Mesothelial cell of epicardium (in vitro differentiated cells): ENCODE measurements at regions not wholly inside any gene's neighbourhood (a gene's known extent, or its start where the extent isn't known, plus 50 kb on each side); places are given as distances from the start of the nearest gene placed in this dataset.
A peak's percentile ranks its signal among the peaks of the same experiment; 100 is the strongest.

Experiments
- DNase-seq, 2 experiments: peaks; one replicate each; pipeline ENCODE4 v3.0.0; 2021; ENCODE audit warnings: low spot score in 2 of 2; ENCODE audit not compliant: unreplicated experiment in 2 of 2
- H3K27ac Mint-ChIP-seq: 2 replicates; pipeline ENCODE4 v1.8.0; 2021; ENCODE audit warnings: mixed read lengths
- H3K27me3 Mint-ChIP-seq: 2 replicates; pipeline ENCODE4 v1.8.0; 2021; ENCODE audit warnings: low read depth, mixed read lengths
- H3K36me3 Mint-ChIP-seq: 2 replicates; pipeline ENCODE4 v1.8.0; 2021; ENCODE audit warnings: mixed read lengths
- H3K4me1 Mint-ChIP-seq: 2 replicates; pipeline ENCODE4 v1.8.0; 2021; ENCODE audit warnings: mixed read lengths
- H3K4me3 Mint-ChIP-seq: 2 replicates; pipeline ENCODE4 v1.8.0; 2021; ENCODE audit warnings: mild to moderate bottlenecking, moderate library complexity, mixed read lengths
- H3K9me3 Mint-ChIP-seq: 2 replicates; pipeline ENCODE4 v1.8.0; 2021; ENCODE audit warnings: mixed read lengths
- TF ChIP-seq, protein P1 (sequence below): fragments of 200-600 bp; sonication (generic); IDR thresholded peaks from one replicate; pipeline ENCODE4 v1.5.0; 2021; ENCODE audit warnings: antibody characterized with exemption; ENCODE audit not compliant: unreplicated experiment

DNA sequence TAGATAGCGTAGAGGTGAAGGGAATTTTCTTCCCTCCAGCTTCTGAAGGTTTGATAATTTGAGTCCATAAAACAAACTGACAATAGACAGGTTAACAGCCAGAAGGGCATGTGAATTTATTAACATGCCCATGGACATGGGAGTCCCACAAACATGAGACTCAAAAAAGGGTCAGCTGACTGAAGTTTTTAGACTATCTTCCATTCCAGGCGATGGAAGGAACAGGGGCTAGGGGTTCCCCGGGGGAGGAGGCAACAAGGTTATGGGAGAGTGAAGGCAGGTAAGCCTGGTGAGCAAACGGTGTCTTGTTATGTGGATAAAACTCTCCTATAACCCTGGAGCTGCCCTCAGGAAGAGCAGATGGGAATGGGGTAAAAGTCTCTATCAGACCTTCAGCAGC is 81.5 kb upstream of the SORBS2 start:
- Mint-ChIP-seq H3K27ac (no peak overlapping the region), H3K36me3 (peaks cover 7% of the 10 kb centered on the region), H3K9me3 (peaks cover 15% of the 10 kb centered on the region)

DNA sequence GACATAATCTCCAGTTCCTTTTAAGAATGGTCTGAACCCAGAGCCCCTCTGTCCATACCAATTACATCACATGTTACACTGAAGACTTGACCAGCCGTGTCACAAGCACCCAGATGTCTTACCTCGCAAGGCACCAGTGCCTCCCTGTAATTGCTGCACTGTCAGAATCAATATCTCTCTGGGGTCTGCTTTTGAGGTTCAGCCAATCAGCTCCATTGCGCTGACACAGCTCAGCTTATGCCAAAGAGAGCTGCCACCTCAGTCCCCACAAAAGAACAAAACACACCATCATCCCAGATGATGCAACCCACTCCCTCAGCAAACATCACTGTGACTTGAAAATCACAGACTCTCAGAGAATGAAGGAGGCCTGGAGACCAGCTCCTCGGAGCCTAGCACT is 82.5 kb upstream of the SORBS2 start:
- peaks cover 6% of the 10 kb centered on the region for H3K36me3 Mint-ChIP-seq
- no peak for DNase-seq
- no peak overlapping the region for H3K27ac Mint-ChIP-seq
- TF ChIP-seq, protein P1, sequence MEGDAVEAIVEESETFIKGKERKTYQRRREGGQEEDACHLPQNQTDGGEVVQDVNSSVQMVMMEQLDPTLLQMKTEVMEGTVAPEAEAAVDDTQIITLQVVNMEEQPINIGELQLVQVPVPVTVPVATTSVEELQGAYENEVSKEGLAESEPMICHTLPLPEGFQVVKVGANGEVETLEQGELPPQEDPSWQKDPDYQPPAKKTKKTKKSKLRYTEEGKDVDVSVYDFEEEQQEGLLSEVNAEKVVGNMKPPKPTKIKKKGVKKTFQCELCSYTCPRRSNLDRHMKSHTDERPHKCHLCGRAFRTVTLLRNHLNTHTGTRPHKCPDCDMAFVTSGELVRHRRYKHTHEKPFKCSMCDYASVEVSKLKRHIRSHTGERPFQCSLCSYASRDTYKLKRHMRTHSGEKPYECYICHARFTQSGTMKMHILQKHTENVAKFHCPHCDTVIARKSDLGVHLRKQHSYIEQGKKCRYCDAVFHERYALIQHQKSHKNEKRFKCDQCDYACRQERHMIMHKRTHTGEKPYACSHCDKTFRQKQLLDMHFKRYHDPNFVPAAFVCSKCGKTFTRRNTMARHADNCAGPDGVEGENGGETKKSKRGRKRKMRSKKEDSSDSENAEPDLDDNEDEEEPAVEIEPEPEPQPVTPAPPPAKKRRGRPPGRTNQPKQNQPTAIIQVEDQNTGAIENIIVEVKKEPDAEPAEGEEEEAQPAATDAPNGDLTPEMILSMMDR: no peak
- H3K27me3 Mint-ChIP-seq: peaks cover 16% of the 10 kb centered on the region
- peaks cover 11% of the 10 kb centered on the region for H3K9me3 Mint-ChIP-seq
- no peak overlapping the region for H3K4me3 Mint-ChIP-seq
- peaks cover 11% of the 10 kb centered on the region for H3K4me1 Mint-ChIP-seq

More for the DNA sequence above, 81.5 kb upstream of the SORBS2 start:
- H3K4me3 Mint-ChIP-seq: no peak overlapping the region
- DNase-seq: no peak
- peaks cover 9% of the 10 kb centered on the region for H3K27me3 Mint-ChIP-seq
- peaks cover 11% of the 10 kb centered on the region for H3K4me1 Mint-ChIP-seq
- TF ChIP-seq, protein P1: no peak

DNA sequence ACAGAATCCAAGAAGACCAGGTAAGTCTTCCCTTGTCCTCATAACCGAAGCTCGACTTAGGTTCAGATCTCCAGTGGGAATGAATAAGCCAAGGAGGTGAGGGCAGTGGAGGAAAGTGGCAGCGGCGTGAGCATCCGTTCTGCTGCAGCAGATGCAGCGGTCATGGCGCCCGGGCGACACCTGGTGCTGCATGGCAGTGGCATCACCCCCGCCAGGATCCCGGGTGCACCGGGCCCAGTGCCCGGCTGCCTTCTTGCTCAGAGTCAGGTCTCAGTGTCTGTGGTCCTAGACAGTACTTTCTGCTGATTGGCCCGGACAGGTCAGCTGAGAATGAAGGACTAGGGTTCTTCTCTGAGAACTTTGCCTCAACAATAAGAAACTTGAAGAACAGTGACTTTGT is 83.4 kb upstream of the SORBS2 start:
- TF ChIP-seq, protein P1: no peak
- Mint-ChIP-seq H3K4me3 (no peak overlapping the region), H3K9me3 (peaks cover 11% of the 10 kb centered on the region), H3K4me1 (peaks cover 9% of the 10 kb centered on the region), H3K27ac (no peak overlapping the region), H3K36me3 (peaks cover 6% of the 10 kb centered on the region), H3K27me3 (peaks cover 16% of the 10 kb centered on the region)
- no peak for DNase-seq

DNA sequence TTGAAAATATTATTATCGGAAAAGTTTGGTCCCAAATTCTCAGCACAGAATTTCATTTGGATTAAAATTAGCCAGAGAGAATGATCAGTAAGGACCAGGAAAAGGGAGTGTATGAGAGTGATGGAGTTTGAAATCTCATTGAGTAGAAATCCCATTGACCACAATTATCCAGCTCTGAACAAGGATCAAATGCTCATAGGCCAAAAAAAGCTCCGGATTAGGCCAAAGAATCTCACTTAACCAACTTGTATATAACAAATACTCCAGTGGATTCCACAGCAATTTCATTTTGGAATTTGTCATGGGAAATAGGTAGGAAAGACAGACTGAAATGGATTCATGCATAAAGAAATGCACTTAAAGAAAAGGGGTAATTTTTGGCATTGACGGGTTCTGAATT is 83.9 kb upstream of the SORBS2 start:
- Mint-ChIP-seq H3K27ac (no peak overlapping the region), H3K4me3 (no peak overlapping the region), H3K27me3 (peaks cover 17% of the 10 kb centered on the region), H3K36me3 (peaks cover 6% of the 10 kb centered on the region), H3K9me3 (peaks cover 11% of the 10 kb centered on the region), H3K4me1 (peaks cover 8% of the 10 kb centered on the region)
- no peak for DNase-seq
- TF ChIP-seq, protein P1: no peak

DNA sequence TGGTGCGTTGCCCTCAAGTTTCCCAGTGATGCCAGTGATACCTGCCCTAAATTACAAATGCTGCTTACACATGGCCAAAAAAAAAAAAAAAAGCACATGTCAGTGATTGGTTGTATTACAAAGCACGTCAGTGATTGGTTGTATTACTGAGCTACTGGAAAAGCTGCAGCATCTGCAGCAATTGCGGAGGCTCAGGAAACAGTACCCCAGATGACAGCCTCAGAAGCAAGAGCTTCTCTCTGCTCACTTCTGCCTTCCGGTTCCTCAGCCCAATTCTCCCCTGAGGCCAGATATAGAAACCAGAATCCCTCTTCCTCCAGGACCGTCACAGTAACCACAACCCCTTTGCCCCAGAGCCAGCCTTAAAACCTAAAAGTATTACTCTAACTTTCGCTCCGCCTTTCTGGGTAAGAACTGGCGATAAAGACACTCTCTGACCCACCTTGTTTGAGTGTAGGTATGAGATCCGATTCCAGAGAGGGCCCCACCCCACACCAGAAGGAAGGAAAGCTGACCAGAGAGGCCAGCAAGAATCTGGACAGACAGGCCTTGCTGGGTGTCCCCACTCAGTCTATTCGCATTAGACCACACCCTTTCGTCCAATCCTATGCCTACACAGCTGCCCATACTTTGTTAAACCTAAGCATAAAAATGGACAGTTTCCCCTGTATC is 85.0 kb upstream of the SORBS2 start:
- H3K4me1 Mint-ChIP-seq: peaks cover 8% of the 10 kb centered on the region
- H3K4me3 Mint-ChIP-seq: no peak overlapping the region
- H3K27me3 Mint-ChIP-seq: peaks cover 17% of the 10 kb centered on the region
- peaks cover 6% of the 10 kb centered on the region for H3K36me3 Mint-ChIP-seq
- TF ChIP-seq, protein P1: no peak
- H3K27ac Mint-ChIP-seq: peak overlapping the region; percentile 68
- DNase-seq: no peak
- peaks cover 10% of the 10 kb centered on the region for H3K9me3 Mint-ChIP-seq

DNA sequence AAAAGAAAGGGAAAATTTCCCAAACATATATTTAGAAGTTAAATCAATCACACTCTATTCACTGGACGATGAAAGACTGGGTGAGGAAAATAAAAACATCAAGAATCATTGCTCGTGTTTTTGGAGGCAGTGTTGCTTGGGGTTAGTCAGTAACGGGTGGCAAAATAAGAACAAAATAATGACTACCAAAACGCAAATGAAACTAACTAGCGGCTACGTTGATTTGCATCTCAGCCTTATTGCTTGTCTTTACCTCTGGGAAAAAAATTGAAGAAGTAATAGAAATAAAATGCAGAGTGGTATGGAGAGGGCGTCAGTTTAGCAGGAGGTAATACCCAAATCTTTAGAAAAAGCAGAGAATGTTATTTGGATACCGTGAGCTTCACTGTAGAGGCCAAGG is 86.4 kb upstream of the SORBS2 start:
- DNase-seq: no peak
- TF ChIP-seq, protein P1: no peak
- Mint-ChIP-seq H3K36me3 (no peaks in the 10 kb centered on the region), H3K27ac (no peak overlapping the region), H3K4me3 (no peak overlapping the region), H3K9me3 (no peaks in the 10 kb centered on the region), H3K27me3 (peaks cover 16% of the 10 kb centered on the region), H3K4me1 (peaks cover 8% of the 10 kb centered on the region)
